Omental fat pad (tissue), 3 donors: ENCODE measurements at regions not wholly inside any gene's neighbourhood (a gene's known extent, or its start where the extent isn't known, plus 50 kb on each side); places are given as distances from the start of the nearest gene placed in this dataset.

Experiments
- ATAC-seq: fragments of 150-250 bp; one replicate; pipeline ENCODE4 v1.9.1; 2016; ENCODE audit warnings: mild to moderate bottlenecking, moderate library complexity; ENCODE audit not compliant: low FRiP score
- DNase-seq: peaks from one replicate; pipeline ENCODE4 v3.0.0-alpha.2; 2019; ENCODE audit warnings: low spot score
- TF ChIP-seq, protein P1 (sequence below), 3 donors: fragments of 450-650 bp; IDR thresholded peaks; one replicate each; pipeline ENCODE4 v1.5.1; 2016 to 2017; ENCODE audit warnings: antibody characterized with exemption in 3 of 3, mild to moderate bottlenecking in 3 of 3, moderate library complexity in 2 of 3

DNA sequence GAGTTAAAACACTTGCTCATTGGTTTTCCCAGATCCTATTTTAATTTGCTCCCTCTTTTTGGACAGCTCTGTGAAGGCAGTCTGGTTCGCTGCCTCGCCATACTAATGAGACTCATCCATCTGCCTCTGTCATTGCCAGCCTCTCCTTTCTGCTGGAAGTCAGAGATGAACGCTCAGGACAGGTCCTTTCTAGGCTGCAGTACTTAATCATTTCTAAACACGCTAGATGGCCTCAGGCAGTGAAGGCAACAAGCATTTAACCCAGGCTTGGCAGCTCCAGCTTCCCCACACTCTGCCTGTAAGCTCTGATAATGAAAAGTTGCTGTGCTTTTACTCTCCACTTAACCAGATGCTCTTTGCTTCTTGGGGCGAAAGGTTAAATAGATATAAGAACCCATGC lies 286.7 kb upstream of the POU3F2 start:
- TF ChIP-seq, protein P1, sequence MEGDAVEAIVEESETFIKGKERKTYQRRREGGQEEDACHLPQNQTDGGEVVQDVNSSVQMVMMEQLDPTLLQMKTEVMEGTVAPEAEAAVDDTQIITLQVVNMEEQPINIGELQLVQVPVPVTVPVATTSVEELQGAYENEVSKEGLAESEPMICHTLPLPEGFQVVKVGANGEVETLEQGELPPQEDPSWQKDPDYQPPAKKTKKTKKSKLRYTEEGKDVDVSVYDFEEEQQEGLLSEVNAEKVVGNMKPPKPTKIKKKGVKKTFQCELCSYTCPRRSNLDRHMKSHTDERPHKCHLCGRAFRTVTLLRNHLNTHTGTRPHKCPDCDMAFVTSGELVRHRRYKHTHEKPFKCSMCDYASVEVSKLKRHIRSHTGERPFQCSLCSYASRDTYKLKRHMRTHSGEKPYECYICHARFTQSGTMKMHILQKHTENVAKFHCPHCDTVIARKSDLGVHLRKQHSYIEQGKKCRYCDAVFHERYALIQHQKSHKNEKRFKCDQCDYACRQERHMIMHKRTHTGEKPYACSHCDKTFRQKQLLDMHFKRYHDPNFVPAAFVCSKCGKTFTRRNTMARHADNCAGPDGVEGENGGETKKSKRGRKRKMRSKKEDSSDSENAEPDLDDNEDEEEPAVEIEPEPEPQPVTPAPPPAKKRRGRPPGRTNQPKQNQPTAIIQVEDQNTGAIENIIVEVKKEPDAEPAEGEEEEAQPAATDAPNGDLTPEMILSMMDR (IDR thresholded peaks at IDR 0.05): no peak
- no peak for ATAC-seq
- DNase-seq: no peak

DNA sequence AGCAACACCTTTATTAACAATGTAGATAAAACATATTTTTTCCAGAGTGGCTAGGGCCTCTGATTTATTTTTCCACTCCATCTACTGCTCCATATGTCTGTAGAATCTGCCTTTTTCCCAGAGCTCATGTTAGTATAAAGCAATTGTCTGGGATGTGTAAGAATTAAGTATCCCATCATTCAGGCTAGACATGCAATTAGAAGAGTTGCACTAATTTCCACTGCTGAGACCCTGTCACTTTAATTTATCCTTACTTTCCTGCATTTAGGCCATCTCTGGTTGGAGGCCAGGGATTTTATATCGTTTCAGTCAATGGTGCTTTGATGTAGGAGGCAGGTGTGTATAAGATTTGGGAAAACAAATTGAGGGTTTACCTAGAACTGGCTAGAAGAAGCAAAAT lies 286.1 kb upstream of the POU3F2 start:
- TF ChIP-seq, protein P1 (IDR thresholded peaks at IDR 0.05): no peak
- DNase-seq: no peak
- no peak for ATAC-seq

DNA sequence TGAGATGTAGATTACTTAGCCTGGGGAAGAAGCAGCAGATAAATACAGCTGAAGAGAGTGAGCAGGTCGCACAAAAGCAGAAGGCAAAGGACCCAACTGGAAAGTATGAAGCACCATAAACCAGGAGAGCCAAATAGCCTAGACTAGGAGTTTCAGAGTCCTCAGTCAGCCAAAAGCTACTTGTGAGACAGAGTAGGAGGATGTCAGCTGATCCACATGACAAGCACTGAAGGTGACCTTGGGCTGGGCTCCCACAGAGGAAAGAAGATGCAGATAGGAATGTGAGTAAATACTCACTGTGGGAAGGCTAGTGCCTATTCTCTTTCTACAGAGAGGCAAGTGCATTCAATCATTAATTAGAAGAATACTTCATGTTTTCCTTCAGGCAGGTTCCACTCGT lies 274.0 kb upstream of the POU3F2 start:
- TF ChIP-seq, protein P1 (IDR thresholded peaks at IDR 0.05): no peak
- DNase-seq: no peak
- no peak for ATAC-seq

DNA sequence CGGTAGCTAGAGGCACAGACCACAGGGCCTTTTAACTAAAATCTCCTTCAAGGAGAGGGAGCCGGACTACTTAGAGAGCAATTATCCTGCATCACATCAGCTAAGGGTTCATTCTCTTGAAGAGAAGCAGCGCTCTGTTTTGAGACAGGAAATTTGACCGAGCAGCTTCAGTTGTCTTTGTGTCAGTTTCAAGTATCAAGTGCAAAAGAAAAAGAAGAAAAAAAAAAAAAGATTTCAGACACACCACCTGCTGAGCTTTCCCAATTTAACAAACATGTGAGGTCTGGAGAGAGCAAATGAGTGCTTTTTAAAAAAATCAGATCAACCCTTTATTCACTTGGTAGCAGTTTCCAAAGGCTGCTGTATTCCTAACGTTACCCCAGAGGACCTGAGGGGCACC lies 273.5 kb upstream of the POU3F2 start:
- DNase-seq: no peak
- TF ChIP-seq, protein P1 (IDR thresholded peaks at IDR 0.05): no peak
- no peak for ATAC-seq

DNA sequence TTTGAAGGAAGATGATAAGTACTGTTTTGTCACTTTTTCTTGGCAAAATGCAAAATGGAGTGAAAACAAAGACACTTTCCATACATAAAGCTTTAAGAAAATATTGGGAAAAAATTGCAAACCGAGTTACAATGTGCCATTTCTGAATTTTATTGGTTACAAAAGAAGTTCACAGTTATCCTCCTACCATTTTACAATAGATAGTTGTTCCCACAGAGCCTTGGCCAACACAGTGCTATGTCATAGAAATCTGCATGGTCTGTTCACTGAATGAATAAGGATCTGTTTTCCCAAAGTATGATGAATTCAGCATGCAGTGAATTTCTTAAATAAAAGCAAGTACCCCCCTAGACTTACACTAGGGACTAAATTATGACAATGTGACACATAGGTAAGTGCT lies 268.2 kb upstream of the POU3F2 start:
- TF ChIP-seq, protein P1 (IDR thresholded peaks at IDR 0.05): no peak
- ATAC-seq: no peak
- no peak for DNase-seq

DNA sequence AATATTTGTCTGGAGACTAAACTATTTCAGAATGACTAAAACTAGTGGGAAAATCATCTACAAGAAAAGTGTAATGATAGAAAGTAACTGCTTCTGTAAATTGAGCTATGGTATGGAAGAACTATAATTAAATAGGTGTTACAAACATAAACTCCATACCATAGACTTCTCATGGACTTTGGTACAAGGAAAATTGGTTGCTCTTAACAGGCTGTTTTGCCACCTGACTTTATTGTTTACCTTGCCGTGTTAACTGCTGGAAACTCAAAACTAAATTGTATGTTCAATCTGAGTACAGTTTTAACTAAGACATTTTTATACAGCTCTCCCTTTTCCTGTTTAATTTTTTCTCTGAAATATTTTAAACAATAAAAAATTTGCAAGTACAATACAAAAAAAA lies 261.8 kb upstream of the POU3F2 start:
- ATAC-seq (no peak), DNase-seq (no peak)
- TF ChIP-seq, protein P1 (IDR thresholded peaks at IDR 0.05): no peak

DNA sequence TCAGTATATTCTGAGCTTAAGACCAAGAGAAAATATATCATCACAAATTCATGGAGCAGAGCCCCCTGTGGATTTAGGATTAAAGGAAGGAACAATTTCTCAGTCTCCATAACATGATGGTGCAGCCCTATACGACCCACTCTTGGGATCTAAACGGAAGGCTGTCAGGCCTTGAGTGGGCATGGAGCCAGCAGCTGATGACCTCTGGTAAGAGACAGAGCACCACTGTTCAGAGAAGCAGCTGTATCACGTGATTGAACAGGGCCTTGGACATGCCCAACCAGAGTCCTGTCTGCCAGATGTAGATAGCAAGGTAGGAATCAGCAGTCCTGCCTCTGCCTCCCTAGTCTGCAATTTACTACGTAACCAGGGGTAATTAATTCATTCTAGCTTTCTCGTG lies 259.4 kb upstream of the POU3F2 start:
- ATAC-seq (no peak), DNase-seq (no peak)
- TF ChIP-seq, protein P1 (IDR thresholded peaks at IDR 0.05): no peak
